HUDEP-2 (cell line): ENCODE measurements at regions not wholly inside any gene's neighbourhood (a gene's known extent, or its start where the extent isn't known, plus 50 kb on each side); places are given as distances from the start of the nearest gene placed in this dataset.
"Not testable (repeated sequence)": the region's sequence is repeated elsewhere in the genome, so short reads cannot be mapped to it uniquely, and the experiment has no call there.

Experiments used
- DNase-seq, 76 experiments: peaks; one replicate each; lab custom pipeline; 2025; ENCODE audit not compliant: unreplicated experiment in 76 of 76; lab: John Stamatoyannopoulos, UW

GRCh38 chr17:20935740-20936139 is 107.1 kb downstream of the USP22 start:
- no peak for DNase-seq

GRCh38 chr17:20938244-20938643 is 104.6 kb downstream of the USP22 start:
- DNase-seq = no peak

- DNase-seq = no peak
Measured at GRCh38 chr17:20938988-20939615, 103.7 kb downstream of the USP22 start.

- no peak for DNase-seq
Measured at GRCh38 chr17:20941872-20942271, 100.9 kb downstream of the USP22 start.

GRCh38 chr17:20944014-20944865 is 98.6 kb downstream of the USP22 start:
- DNase-seq = no peak

GRCh38 chr17:20947708-20948107 is 95.1 kb downstream of the USP22 start:
- not testable (repeated sequence) for DNase-seq

GRCh38 chr17:20948984-20949777 is 93.6 kb downstream of the USP22 start:
- DNase-seq = peak in 25 of 76 experiments; percentile 2 to 41 (median 11)
